ENCODE measurements at regions not wholly inside any gene's neighbourhood (a gene's known extent, or its start where the extent isn't known, plus 50 kb on each side); places are given as distances from the start of the nearest gene placed in this dataset.

DNA sequence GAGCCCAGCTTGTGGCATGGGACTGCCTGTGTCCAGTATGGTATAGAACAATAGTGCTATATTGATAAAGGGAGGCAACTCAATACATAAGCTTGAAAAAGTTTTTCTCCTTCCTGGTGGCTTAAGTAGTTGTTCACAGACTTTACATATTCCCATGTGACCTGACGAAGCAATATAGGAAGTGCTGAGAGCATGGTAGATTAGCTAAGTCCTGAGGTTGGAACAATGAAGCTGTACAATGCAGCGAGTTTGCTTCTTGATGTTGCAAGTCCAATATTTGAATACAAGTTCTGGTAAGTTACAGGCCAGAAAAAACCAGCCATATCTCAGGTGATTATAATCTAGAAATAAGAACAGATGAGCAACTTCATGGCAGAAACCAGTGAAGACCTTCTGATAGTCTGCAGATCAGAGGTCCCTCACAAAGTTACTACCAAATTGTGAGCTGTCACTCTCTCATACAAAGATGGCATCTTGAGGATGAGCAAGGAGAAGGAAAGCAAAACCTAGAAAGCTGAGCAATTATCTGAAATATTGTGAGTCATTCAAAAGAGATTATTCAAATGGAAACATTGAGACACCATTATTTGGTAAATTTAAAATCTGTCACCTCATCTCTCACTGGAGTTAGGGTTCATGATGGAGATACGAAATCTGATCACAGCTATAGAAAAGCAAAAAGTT lies 72.9 kb upstream of the BTG1 start:
- H3K4me3 ChIP-seq: no peak overlapping the region
- no peaks in the 10 kb centered on the region for H3F3A ChIP-seq (ENCODE audit: insufficient read depth, low read depth)
- intact Hi-C loops (cut with micrococcal nuclease; ENCODE audit: unreplicated experiment): no loop called here
- H3K27ac ChIP-seq: no peak overlapping the region
- H4K20me1 ChIP-seq (ENCODE audit: insufficient read depth): no peaks in the 10 kb centered on the region
- no peak for DNase-seq
- no peaks in the 10 kb centered on the region for H3K4me1 ChIP-seq (replicated peaks; ENCODE audit: insufficient read depth)
- H3K36me3 ChIP-seq (ENCODE audit: low read depth): no peaks in the 10 kb centered on the region
- H3K79me2 ChIP-seq (ENCODE audit: low read depth): no peaks in the 10 kb centered on the region
- POLR2A ChIA-PET (ENCODE audit: unreplicated experiment): no interaction called here
- BruUV-seq (replicated peaks): no TSS peak
- H3K9me2 ChIP-seq (ENCODE audit: insufficient read depth): no peaks in the 10 kb centered on the region
- CTCF ChIA-PET: no interaction called here
- H2AFZ ChIP-seq: no peak overlapping the region
- no peak overlapping the region for H3K4me2 ChIP-seq
- TF ChIP-seq EZH2 (IDR thresholded peaks at IDR 0.05; ENCODE audit: low read depth): no peak
- TF ChIP-seq, protein P1, sequence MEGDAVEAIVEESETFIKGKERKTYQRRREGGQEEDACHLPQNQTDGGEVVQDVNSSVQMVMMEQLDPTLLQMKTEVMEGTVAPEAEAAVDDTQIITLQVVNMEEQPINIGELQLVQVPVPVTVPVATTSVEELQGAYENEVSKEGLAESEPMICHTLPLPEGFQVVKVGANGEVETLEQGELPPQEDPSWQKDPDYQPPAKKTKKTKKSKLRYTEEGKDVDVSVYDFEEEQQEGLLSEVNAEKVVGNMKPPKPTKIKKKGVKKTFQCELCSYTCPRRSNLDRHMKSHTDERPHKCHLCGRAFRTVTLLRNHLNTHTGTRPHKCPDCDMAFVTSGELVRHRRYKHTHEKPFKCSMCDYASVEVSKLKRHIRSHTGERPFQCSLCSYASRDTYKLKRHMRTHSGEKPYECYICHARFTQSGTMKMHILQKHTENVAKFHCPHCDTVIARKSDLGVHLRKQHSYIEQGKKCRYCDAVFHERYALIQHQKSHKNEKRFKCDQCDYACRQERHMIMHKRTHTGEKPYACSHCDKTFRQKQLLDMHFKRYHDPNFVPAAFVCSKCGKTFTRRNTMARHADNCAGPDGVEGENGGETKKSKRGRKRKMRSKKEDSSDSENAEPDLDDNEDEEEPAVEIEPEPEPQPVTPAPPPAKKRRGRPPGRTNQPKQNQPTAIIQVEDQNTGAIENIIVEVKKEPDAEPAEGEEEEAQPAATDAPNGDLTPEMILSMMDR (conservative IDR thresholded peaks at IDR 0.05): no peak
- H3K27me3 ChIP-seq (ENCODE audit: insufficient read depth, low read depth): no peaks in the 10 kb centered on the region
- H3K9me3 ChIP-seq (ENCODE audit: insufficient read depth, low read depth): no peaks in the 10 kb centered on the region

DNA sequence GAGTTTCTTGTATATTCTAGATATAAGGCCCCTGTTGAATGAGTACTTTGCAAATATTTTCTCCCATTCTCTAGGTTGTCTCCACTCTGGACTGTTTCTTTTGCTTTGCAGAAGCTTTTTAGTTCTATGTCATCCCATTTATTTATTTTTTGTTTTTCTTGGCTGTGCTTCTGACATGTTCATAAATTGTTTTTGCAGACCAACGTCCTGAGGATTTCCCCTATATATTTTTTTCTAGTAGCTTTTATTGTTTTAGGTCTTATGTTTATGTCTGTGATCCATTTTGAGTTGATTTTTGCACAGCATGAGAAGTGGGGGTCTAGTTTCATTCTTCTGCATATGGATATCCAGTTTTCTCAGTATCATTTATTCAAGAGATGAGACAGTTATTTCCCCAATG lies 70.4 kb upstream of the BTG1 start:
- no peak for DNase-seq
- Histone ChIP-seq H3K4me1 (replicated peaks; ENCODE audit: insufficient read depth) (no peaks in the 10 kb centered on the region), H3K4me3 (no peak overlapping the region), H4K20me1 (ENCODE audit: insufficient read depth) (no peaks in the 10 kb centered on the region), H3F3A (ENCODE audit: insufficient read depth, low read depth) (no peaks in the 10 kb centered on the region), H3K79me2 (ENCODE audit: low read depth) (no peaks in the 10 kb centered on the region), H3K27me3 (ENCODE audit: insufficient read depth, low read depth) (no peaks in the 10 kb centered on the region), H3K9me3 (ENCODE audit: insufficient read depth, low read depth) (no peaks in the 10 kb centered on the region), H3K9me2 (ENCODE audit: insufficient read depth) (no peaks in the 10 kb centered on the region), H3K27ac (no peak overlapping the region), H2AFZ (no peak overlapping the region), H3K4me2 (no peak overlapping the region), H3K36me3 (ENCODE audit: low read depth) (no peaks in the 10 kb centered on the region)
- ChIA-PET POLR2A (ENCODE audit: unreplicated experiment) (interaction anchor here (0.7 kb wide), 1 partner anchor 313 kb away, joined by 30 read pairs; no protein-coding TSS in a partner anchor), CTCF (interaction anchor here (0.7 kb wide), 1 partner anchor 70 kb away, joined by 3 read pairs; no protein-coding TSS in a partner anchor)
- no TSS peak for BruUV-seq (replicated peaks)
- intact Hi-C loops (cut with micrococcal nuclease; ENCODE audit: unreplicated experiment): no loop called here
- TF ChIP-seq, protein P1 (conservative IDR thresholded peaks at IDR 0.05): no peak
- TF ChIP-seq EZH2 (IDR thresholded peaks at IDR 0.05; ENCODE audit: low read depth): no peak

DNA sequence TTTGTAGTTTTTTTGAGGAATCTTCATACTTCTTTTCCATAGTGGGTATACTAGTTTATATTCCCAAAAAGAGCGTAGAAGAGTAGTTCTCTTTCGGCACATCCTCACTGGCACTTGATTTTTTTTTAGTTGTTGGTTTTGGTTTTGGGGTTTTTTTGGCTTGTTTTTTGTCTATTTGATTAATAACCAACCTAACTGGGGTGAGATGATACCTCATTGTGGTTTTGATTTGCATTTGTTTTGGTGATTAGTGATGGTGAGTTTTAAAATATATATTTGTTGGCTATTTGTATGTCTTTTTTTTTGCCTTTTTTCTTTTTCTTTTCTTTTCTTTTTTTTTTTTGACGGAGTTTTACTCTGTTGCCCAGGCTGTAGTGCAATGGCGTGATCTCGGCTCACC lies 69.7 kb upstream of the BTG1 start:
- POLR2A ChIA-PET (ENCODE audit: unreplicated experiment): interaction anchor here (0.7 kb wide), 1 partner anchor 312 kb away, joined by 30 read pairs; no protein-coding TSS in a partner anchor
- TF ChIP-seq, protein P1 (conservative IDR thresholded peaks at IDR 0.05): no peak
- no peaks in the 10 kb centered on the region for H3K9me3 ChIP-seq (ENCODE audit: insufficient read depth, low read depth)
- no TSS peak for BruUV-seq (replicated peaks)
- DNase-seq: no peak
- H3K4me2 ChIP-seq: no peak overlapping the region
- no peaks in the 10 kb centered on the region for H3K27me3 ChIP-seq (ENCODE audit: insufficient read depth, low read depth)
- no peaks in the 10 kb centered on the region for H3K79me2 ChIP-seq (ENCODE audit: low read depth)
- H3K4me1 ChIP-seq (replicated peaks; ENCODE audit: insufficient read depth): no peaks in the 10 kb centered on the region
- CTCF ChIA-PET: interaction anchor here (0.6 kb wide), 1 partner anchor 221 kb away, joined by 10 read pairs; no protein-coding TSS in a partner anchor
- H3K9me2 ChIP-seq (ENCODE audit: insufficient read depth): no peaks in the 10 kb centered on the region
- no peaks in the 10 kb centered on the region for H3K36me3 ChIP-seq (ENCODE audit: low read depth)
- intact Hi-C loops (cut with micrococcal nuclease; ENCODE audit: unreplicated experiment): no loop called here
- H3F3A ChIP-seq (ENCODE audit: insufficient read depth, low read depth): no peaks in the 10 kb centered on the region
- H4K20me1 ChIP-seq (ENCODE audit: insufficient read depth): no peaks in the 10 kb centered on the region
- no peak overlapping the region for H2AFZ ChIP-seq
- no peak overlapping the region for H3K4me3 ChIP-seq
- no peak overlapping the region for H3K27ac ChIP-seq
